ENCODE measurements at regions not wholly inside any gene's neighbourhood (a gene's known extent, or its start where the extent isn't known, plus 50 kb on each side); places are given as distances from the start of the nearest gene placed in this dataset.

DNA sequence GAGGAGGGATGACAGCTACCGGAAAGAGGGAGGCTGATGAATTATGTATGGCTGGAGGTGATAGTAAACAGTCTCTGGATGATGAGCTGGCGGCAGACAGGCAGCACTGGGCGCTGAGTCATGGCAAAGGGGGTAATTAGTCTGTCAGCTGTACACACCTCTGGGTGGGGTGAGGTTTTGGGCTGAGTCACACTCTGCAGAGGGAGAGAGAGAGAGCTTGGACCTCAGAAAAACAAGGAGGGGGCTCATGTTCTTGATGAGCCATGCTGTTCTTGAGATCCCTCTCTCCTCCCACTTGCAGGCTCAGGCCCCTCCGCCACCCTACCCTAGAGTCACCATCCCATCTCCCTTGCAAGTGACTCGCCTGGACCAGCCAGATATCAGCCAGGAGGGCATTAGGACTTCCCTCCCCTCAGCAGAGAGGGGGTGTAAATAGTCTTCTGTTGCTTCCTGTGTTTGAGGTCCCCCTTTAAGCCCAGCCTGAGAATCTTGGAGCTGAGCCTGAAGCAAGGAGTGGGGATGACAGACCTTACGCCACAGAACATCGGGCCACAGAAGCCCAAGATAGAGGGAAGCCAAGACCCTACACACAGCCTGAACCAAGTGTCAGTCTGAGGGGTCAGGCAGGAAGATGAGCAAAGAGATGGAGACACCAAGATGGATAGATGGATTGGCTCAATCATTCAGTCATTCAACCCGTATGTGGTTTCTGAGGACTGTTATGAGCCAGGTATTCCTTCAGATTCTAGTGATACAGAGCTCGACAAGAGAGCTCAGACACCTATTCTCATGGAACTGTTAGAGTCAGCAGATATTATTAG, 383.2 kb upstream of the CCL2 start:
- TF ChIP-seq GATA3 (IDR thresholded peaks at IDR 0.05; ENCODE audit: low read depth, low read length) (no peak), GATA2 (IDR thresholded peaks at IDR 0.05; ENCODE audit: low read depth, low read length) (no peak)

- TF ChIP-seq GATA2 (IDR thresholded peaks at IDR 0.05; ENCODE audit: low read depth, low read length) (no peak), GATA3 (IDR thresholded peaks at IDR 0.05; ENCODE audit: low read depth, low read length) (no peak)
Observed at GRCh38 chr17:33873201-33873617, 381.9 kb upstream of the CCL2 start.

- TF ChIP-seq GATA2 (IDR thresholded peaks at IDR 0.05; ENCODE audit: low read depth, low read length): no peak
- no peak for TF ChIP-seq GATA3 (IDR thresholded peaks at IDR 0.05; ENCODE audit: low read depth, low read length)
Observed at GRCh38 chr17:33874617-33875060, 380.4 kb upstream of the CCL2 start.

GRCh38 chr17:33875973-33876372, 379.1 kb upstream of the CCL2 start:
- TF ChIP-seq GATA3 (IDR thresholded peaks at IDR 0.05; ENCODE audit: low read depth, low read length) (no peak), GATA2 (IDR thresholded peaks at IDR 0.05; ENCODE audit: low read depth, low read length) (no peak)

- no peak for TF ChIP-seq GATA2 (IDR thresholded peaks at IDR 0.05; ENCODE audit: low read depth, low read length)
- TF ChIP-seq GATA3 (IDR thresholded peaks at IDR 0.05; ENCODE audit: low read depth, low read length): no peak
Observed at GRCh38 chr17:33888455-33888854, 366.6 kb upstream of the CCL2 start.

GRCh38 chr17:33889040-33889439, 366.0 kb upstream of the CCL2 start:
- TF ChIP-seq GATA2 (IDR thresholded peaks at IDR 0.05; ENCODE audit: low read depth, low read length): no peak
- TF ChIP-seq GATA3 (IDR thresholded peaks at IDR 0.05; ENCODE audit: low read depth, low read length): no peak

DNA sequence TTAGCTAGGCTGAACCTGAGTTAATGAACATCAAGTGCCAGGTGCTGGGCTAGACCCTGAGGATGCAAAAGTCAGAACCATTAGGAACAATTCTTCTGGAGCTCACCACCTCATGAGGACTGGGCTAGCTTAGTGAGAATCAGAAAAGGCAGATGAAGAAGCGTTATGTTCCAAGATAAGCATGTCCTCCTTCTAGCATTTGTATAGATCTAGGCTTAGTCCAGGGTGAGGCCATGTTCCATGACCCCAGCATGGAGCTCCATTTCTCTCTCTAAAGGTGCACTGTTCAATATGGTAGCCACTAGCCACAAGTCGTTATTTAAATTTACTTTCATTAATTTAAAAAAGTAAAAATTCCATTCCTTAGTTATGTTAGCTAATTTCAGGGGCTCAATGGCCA, 365.3 kb upstream of the CCL2 start:
- TF ChIP-seq GATA2 (IDR thresholded peaks at IDR 0.05; ENCODE audit: low read depth, low read length): no peak
- no peak for TF ChIP-seq GATA3 (IDR thresholded peaks at IDR 0.05; ENCODE audit: low read depth, low read length)

- TF ChIP-seq GATA2 (IDR thresholded peaks at IDR 0.05; ENCODE audit: low read depth, low read length) (no peak), GATA3 (IDR thresholded peaks at IDR 0.05; ENCODE audit: low read depth, low read length) (no peak)
Observed at GRCh38 chr17:33892717-33893591, 362.1 kb upstream of the CCL2 start.

DNA sequence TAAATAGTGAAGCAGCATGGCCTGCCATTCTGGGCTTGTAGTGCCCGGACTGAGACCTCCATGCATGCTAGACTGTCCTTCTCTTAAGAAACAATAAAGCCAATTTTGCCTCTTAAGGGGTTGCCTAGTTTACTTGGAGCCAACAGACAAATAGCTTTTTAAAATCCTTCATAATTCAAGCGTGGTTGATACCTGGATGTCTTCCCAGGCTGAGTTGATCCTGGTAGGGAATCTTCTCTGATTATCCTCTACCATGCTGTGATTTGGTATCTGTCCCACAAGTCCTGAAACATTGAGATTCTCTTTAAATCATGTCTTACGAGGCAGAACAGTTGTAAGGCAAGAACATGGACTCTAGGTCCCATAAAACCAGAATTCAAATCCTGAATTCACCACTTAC, 359.6 kb upstream of the CCL2 start:
- TF ChIP-seq GATA2 (IDR thresholded peaks at IDR 0.05; ENCODE audit: low read depth, low read length) (no peak), GATA3 (IDR thresholded peaks at IDR 0.05; ENCODE audit: low read depth, low read length) (no peak)

- TF ChIP-seq GATA2 (IDR thresholded peaks at IDR 0.05; ENCODE audit: low read depth, low read length) (no peak), GATA3 (IDR thresholded peaks at IDR 0.05; ENCODE audit: low read depth, low read length) (no peak)
Observed at GRCh38 chr17:33896263-33896662, 358.8 kb upstream of the CCL2 start.

GRCh38 chr17:33901085-33901484, 354.0 kb upstream of the CCL2 start:
- TF ChIP-seq GATA3 (IDR thresholded peaks at IDR 0.05; ENCODE audit: low read depth, low read length): no peak
- TF ChIP-seq GATA2 (IDR thresholded peaks at IDR 0.05; ENCODE audit: low read depth, low read length): no peak

GRCh38 chr17:33902901-33903449, 352.1 kb upstream of the CCL2 start:
- TF ChIP-seq GATA3 (IDR thresholded peaks at IDR 0.05; ENCODE audit: low read depth, low read length) (no peak), GATA2 (IDR thresholded peaks at IDR 0.05; ENCODE audit: low read depth, low read length) (no peak)

DNA sequence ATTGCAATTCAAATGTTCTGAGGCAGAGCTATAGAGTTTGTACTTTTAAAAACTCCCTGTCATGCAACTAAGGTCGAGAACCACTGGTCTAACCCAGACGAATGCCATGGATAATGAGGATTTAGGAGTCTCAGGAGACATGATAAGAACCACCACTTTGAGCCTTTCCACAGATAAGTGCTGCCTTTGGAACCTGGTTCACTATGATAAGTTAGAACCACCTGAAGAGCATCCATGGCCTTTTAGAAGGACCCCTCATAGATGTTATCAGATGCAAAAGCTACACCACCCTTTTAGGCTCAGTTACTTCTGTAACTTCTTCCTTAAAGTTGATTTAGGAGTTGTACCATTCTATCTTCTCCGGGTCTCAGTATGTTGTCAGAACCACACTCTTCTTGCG, 350.6 kb upstream of the CCL2 start:
- TF ChIP-seq GATA2 (IDR thresholded peaks at IDR 0.05; ENCODE audit: low read depth, low read length) (no peak), GATA3 (IDR thresholded peaks at IDR 0.05; ENCODE audit: low read depth, low read length) (no peak)

- TF ChIP-seq GATA2 (IDR thresholded peaks at IDR 0.05; ENCODE audit: low read depth, low read length): no peak
- no peak for TF ChIP-seq GATA3 (IDR thresholded peaks at IDR 0.05; ENCODE audit: low read depth, low read length)
Observed at GRCh38 chr17:33905338-33905800, 349.7 kb upstream of the CCL2 start.
